ENCODE measurements at regions not wholly inside any gene's neighbourhood (a gene's known extent, or its start where the extent isn't known, plus 50 kb on each side); places are given as distances from the start of the nearest gene placed in this dataset.

DNA sequence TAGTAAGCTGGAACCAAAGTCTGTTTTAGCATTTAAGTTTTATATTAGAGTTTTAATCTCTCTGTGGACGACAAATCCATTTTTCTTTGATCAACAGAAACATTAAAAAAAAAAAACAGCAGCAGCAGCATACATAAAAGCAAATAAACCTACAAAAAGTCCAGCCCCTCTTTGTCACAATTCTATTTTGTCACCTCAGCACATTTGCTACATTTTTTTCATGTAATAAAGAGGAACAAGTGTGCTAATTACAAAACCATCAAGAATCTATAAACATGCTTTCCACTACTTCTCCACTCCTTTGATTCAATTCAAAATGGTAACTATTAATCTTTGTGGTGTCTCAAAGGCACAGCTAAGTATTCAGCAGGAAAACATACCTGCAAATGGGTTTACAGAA, 259.8 kb upstream of the GNAI1 start:
- TF ChIP-seq, protein P1, sequence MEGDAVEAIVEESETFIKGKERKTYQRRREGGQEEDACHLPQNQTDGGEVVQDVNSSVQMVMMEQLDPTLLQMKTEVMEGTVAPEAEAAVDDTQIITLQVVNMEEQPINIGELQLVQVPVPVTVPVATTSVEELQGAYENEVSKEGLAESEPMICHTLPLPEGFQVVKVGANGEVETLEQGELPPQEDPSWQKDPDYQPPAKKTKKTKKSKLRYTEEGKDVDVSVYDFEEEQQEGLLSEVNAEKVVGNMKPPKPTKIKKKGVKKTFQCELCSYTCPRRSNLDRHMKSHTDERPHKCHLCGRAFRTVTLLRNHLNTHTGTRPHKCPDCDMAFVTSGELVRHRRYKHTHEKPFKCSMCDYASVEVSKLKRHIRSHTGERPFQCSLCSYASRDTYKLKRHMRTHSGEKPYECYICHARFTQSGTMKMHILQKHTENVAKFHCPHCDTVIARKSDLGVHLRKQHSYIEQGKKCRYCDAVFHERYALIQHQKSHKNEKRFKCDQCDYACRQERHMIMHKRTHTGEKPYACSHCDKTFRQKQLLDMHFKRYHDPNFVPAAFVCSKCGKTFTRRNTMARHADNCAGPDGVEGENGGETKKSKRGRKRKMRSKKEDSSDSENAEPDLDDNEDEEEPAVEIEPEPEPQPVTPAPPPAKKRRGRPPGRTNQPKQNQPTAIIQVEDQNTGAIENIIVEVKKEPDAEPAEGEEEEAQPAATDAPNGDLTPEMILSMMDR (IDR thresholded peaks at IDR 0.05; ENCODE audit: low read length) = no peak
- no peak for TF ChIP-seq EZH2 (optimal IDR thresholded peaks at IDR 0.05; ENCODE audit: low read depth, low read length)
